ENCODE measurements at regions not wholly inside any gene's neighbourhood (a gene's known extent, or its start where the extent isn't known, plus 50 kb on each side); places are given as distances from the start of the nearest gene placed in this dataset.

- no peak for TF ChIP-seq CTCF (IDR thresholded peaks at IDR 0.05; ENCODE audit: extremely low read depth, insufficient read depth, missing control alignments)
- in situ Hi-C loops (cut with MboI; ENCODE audit: low pct_unique_long_range_greater_than_20kb, low sequenced_read_pairs, unreplicated experiment) = no loop called here
- DNase-seq (ENCODE audit: low spot score) = no peak
Measured at GRCh38 chr3:124131158-124131557, 139.2 kb upstream of the ROPN1 start.

GRCh38 chr3:124131580-124131979, 139.7 kb upstream of the ROPN1 start:
- TF ChIP-seq CTCF (IDR thresholded peaks at IDR 0.05; ENCODE audit: extremely low read depth, insufficient read depth, missing control alignments) = no peak
- DNase-seq (ENCODE audit: low spot score) = no peak
- in situ Hi-C loops (cut with MboI; ENCODE audit: low pct_unique_long_range_greater_than_20kb, low sequenced_read_pairs, unreplicated experiment) = no loop called here

- TF ChIP-seq CTCF (IDR thresholded peaks at IDR 0.05; ENCODE audit: extremely low read depth, insufficient read depth, missing control alignments) = no peak
- no peak for DNase-seq (ENCODE audit: low spot score)
- in situ Hi-C loops (cut with MboI; ENCODE audit: low pct_unique_long_range_greater_than_20kb, low sequenced_read_pairs, unreplicated experiment) = no loop called here
Measured at GRCh38 chr3:124132813-124133212, 140.9 kb upstream of the ROPN1 start.

GRCh38 chr3:124133366-124133940, 141.5 kb upstream of the ROPN1 start:
- in situ Hi-C loops (cut with MboI; ENCODE audit: low pct_unique_long_range_greater_than_20kb, low sequenced_read_pairs, unreplicated experiment) = no loop called here
- TF ChIP-seq CTCF (IDR thresholded peaks at IDR 0.05; ENCODE audit: extremely low read depth, insufficient read depth, missing control alignments) = no peak
- no peak for DNase-seq (ENCODE audit: low spot score)

- in situ Hi-C loops (cut with MboI; ENCODE audit: low pct_unique_long_range_greater_than_20kb, low sequenced_read_pairs, unreplicated experiment) = no loop called here
- no peak for TF ChIP-seq CTCF (IDR thresholded peaks at IDR 0.05; ENCODE audit: extremely low read depth, insufficient read depth, missing control alignments)
- DNase-seq (ENCODE audit: low spot score) = no peak
Measured at GRCh38 chr3:124137216-124137615, 145.3 kb upstream of the ROPN1 start.

- DNase-seq (ENCODE audit: low spot score) = no peak
- no peak for TF ChIP-seq CTCF (IDR thresholded peaks at IDR 0.05; ENCODE audit: extremely low read depth, insufficient read depth, missing control alignments)
- in situ Hi-C loops (cut with MboI; ENCODE audit: low pct_unique_long_range_greater_than_20kb, low sequenced_read_pairs, unreplicated experiment) = no loop called here
Measured at GRCh38 chr3:124138148-124138547, 146.2 kb upstream of the ROPN1 start.

- in situ Hi-C loops (cut with MboI; ENCODE audit: low pct_unique_long_range_greater_than_20kb, low sequenced_read_pairs, unreplicated experiment) = no loop called here
- TF ChIP-seq CTCF (IDR thresholded peaks at IDR 0.05; ENCODE audit: extremely low read depth, insufficient read depth, missing control alignments) = no peak
- DNase-seq (ENCODE audit: low spot score) = no peak
Measured at GRCh38 chr3:124140746-124141145, 148.8 kb upstream of the ROPN1 start.
